ENCODE measurements at regions not wholly inside any gene's neighbourhood (a gene's known extent, or its start where the extent isn't known, plus 50 kb on each side); places are given as distances from the start of the nearest gene placed in this dataset.

DNA sequence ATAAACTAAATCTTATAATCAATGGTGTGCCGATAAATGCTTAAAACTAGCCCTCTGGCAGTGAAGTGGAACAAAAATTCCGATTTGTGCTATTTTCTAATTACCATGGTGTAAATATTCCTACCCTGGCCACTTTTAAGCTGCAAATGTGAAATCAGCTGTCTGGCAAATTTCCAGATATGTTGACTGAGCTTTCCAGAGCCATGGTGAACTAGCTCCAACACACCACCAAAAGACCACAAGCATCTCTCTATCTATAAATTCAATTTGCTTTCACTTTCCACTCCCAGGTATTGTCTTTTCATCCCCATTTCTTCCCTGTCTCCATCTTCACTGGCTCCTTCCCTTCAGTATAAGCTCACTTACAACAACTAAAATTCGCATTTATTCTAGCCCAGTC, 152.3 kb upstream of the RGS18 start:
- no peak for DNase-seq

DNA sequence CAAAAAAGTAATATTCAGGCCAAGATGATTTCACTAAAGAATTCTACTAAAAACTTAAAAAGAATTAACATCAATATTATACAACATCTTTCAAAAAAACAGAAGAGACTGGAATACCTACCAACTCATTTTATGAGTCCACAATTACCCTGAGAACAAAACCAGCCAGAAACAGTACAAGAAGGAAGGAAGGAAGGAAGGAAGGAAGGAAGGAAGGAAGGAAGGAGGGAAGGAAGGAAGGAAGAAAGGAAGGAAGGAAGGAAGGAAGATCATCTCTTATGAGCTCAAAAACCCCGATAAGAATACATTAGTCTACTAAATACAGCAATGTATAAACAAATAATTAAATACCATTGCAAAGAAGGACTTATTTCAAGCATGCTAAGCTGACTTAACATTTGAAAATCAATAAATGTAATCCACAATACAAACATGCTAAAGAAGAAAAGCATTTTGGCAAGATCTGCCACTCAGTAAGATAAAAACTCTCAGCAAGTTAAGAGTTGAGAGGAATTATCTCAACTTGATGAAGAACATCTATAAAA, 149.9 kb upstream of the RGS18 start:
- no peak for DNase-seq

DNA sequence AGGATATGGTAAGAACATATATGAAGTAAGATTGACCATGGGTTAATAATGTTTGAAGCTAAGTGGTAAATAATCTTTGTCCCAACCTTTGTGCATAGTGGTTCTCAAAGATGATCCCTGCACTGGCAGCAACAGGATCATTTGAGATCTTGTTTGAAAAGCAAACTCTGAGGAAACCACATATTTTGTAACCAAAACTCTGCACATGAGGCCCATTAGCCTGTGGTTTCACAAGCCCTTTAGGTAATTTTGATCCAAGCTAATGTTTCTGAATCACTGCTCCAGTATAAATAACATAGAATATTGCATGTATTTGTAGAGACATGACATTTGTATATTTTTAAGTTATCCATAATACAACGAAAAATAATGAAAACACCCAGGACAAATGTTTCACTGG, 147.9 kb upstream of the RGS18 start:
- no peak for DNase-seq

DNA sequence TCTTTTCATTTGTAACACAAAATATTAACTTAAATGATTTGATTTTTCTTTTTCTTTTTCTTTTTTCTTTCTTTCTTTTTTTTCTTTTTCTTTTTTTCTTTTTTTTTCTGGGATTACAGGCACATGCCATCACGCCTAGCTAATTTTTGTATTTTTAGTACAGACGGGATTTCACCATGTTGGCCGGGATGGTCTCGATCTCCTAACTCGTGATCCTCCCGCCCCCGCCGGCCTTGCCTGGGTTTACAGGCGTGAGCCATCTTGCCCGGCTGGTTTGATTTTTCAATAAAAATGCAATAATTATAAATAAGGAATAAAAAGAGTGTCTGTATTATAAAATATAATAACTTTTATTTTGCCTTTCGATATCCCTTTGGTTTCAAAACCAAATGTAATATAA, 146.7 kb upstream of the RGS18 start:
- DNase-seq: no peak

DNA sequence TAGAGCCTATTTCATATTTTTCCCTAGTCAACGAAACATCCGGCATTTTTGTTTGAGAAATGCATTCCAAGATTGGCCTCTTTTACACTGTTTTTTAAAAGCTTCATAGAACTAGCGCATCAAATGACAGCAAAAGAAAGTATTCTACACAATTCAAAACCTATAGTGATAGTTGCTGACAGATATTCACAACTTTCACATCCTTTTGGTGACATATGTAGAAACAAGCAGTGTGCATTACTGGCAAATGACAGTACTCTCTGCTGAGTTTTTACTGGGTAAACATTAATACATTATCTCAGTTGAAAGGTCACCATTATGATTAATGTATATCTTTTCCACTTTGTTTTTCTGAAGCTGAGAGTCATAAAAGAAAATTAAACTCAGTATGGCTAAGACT, 135.4 kb upstream of the RGS18 start:
- no peak for DNase-seq

DNA sequence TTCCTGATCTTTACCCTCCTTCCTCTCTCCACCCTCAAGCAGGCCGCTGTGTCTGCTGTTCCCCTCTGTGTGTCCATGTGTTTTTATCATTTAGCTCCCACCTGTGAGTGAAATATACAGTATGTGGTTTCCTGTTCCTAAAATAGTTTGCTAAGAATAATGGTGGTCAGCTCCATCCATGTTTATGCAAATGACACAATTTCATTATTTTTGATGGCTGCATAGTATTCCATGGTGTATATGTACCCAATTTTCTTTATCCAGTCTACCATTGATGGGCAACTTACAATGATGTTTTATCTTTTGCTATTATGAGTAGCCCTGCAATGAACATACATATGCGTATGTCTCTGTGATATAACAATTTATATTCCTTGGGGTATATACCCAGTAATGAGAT, 133.4 kb upstream of the RGS18 start:
- no peak for DNase-seq

DNA sequence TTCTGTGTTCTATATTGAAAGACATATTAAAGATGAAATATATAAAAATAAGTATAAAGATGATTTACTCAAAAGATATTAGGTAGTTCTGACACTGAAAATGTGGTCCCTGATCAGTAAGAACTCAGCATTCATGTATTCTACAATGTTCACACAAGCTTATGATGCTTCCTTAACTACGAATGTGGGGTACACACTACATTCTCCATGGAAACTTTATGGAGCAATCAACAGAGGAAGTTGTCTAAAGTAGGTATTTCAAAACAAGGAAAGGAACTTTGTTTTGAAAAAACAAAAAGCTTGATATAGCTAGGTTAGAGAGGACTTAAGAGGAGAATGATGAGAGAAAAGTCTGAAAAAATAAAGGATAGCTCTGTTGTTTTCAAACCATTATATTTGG, 119.7 kb upstream of the RGS18 start:
- DNase-seq: no peak

DNA sequence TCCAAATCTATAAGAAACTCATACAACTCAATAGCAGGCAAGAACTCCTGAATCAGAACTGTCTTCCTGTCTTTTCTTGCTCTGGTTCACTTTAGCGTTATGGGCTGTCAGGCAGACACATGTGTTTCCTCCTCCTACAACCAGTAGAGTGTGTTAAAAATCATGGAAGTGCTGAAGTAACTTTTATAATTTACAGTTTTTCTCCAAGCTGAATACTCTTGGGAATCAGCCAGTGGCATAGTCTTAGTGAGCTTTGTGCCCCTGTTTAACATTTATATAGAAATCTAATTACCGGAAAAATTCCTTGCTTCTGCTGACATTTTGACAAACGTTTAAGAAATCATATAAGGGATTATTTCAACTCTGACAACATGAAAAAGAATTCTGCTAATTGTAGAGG, 113.1 kb upstream of the RGS18 start:
- no peak for DNase-seq

DNA sequence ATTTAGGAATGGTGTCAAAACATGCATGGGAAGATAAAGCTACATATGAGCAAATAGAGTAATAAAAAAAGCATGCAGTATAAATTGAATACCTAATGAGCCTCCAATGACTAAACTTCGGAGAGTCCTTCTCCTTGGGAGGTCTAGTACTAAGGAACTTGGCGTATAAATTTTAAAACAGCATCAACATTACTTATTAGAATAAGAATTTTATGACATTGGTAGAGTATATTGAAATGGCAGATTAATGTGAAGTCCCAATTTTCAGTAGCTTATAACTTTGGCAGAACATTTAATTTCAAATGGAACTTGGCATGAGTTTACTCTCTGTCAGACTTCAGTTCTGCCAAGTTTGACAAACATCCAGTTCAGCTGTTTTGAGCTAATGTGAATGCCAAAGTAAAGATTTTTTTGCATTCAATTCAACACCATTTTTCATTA, 104.7 kb upstream of the RGS18 start:
- no peak for DNase-seq

DNA sequence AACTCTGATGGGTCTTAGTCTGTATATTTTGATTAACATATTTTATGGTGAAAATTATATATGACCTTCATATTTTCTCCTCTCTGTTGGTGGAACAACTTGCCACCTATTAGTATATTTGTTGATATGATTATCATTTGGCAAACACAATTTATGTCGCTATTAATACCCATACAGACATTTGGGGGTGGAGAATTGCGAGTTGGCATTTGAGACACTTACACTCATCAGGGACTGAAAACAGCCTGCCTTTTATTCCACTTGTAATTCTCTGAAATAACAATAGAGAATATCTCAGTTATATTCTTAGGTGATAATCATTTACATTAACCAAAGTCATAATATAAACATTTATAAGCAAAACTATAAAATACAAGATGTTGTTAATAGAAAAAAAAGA, 100.5 kb upstream of the RGS18 start:
- DNase-seq: no peak

DNA sequence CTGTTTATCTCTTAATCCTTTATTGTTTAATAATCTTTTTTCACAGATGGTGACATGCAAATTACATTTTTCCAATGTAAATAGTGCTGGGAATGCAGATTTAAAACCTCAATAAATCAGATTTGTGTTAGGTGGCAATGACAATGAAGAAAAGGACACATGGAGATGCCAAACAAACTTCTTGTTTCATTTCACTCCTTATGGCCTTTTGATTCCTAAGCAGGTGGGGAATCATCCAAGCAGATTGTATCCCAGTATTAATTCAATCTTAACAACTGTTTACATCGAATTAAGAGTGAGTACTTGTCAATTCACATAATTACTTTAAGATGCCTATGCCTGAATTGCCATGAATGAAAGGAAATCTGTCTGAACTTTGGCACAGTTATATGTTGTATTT, 98.9 kb upstream of the RGS18 start:
- no peak for DNase-seq

DNA sequence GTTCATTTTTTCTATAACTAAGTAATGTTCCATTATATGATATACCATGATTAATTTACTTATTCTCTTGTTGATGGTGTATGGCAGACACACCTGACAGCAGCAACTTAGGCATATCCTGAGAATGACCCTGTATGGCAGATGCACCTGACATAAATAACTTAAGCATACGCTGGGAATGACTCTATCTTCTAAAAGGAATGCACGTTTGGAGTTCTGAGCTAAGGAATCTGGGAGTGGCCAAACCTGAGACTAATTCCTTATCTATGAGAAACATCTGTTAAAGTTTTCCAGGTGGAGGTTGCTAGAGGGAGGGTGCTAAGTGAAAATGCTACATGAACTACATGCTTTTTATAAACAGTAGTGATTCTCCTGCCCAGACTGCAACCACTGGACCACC, 96.7 kb upstream of the RGS18 start:
- no peak for DNase-seq

DNA sequence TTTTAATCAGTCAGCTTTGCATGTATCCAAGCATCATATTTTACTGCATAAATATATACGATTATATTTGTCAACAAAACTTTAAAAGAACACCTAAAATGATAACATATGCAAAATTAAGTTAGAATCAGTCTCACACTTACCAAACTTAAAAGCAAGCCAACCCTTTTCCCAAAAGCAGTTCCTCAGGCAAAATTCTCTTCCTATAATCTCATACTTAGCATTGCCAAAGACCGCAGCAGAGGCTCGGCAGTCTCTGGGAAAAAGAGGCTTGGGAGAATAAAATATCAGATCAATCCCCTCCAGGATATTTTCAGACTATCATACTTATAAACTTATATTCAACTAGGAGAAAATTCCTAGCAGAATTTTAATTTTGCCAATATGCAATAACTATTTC, 93.2 kb upstream of the RGS18 start:
- no peak for DNase-seq

DNA sequence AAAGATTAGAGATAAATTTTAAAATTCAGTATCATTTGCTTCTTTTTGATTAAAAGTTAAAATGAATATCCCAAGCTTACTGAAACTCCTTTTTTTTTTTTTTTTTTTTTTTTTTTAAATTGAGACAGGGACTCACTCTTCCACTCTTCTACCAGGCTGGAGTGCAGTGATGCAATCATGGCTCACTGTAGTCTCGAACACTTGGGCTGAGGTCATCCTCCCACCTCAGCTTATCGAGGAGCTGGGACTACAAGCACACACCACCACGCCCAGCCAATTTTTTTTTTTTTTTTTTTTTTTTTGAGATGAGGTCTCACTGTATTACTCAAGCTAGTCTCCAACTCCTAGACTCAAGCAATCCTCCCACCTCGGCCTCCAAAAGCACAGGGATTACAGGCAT, 92.1 kb upstream of the RGS18 start:
- DNase-seq: no peak

DNA sequence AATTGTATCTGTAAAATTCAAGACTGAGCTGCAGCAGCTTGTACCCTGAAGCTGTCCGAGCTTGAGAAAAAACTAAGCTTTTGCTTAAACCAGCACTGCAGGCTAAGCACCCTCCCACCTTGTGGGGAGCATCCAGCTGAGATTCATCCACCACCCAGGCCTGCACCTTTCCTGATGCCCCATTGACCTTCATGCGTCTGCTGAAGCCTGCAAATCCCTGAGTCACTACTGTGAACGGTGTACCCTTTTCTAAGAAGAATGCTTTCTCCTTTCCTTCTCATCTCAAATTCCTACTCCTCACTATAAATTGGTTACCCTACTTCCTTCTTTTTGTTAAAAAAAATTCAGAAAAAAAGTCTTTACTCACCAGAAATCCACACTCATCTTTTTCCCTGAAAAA, 90.9 kb upstream of the RGS18 start:
- no peak for DNase-seq

DNA sequence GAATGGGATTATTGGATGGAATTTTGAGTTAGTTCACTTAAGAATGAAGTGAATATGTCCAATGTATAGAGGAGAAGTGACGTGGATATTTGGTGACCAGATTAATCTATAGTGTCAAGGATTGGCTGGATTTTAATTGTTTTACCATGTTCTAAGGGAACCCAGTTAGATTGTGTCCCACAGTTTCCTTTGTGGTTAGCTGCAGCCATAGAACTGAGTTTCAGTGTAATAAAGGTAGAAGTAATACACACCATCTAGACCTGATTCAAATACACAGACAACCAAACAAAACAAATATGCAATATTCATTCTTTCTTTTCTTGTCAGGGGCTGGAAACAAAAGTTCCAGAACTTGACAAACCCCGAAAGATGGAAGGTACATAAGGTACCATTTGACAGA, 88.0 kb upstream of the RGS18 start:
- no peak for DNase-seq

DNA sequence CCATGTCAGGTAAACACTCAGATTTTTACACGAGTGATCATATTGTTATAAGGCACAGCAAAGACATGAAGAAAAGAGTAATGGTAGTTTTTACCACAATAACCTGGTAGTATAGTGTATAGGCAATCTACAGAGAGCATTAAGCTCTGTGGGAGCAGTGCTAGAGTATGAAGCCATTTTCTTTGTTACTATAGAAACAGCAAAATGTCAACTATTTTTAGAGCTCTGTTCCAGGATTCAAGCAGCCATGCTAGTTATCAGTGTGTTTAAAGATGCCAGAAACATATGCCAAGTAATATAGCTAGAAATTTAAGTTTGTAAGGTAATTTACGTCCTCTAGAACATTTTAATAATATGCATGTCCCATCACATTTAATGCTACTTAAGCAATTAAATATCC, 77.6 kb upstream of the RGS18 start:
- no peak for DNase-seq

DNA sequence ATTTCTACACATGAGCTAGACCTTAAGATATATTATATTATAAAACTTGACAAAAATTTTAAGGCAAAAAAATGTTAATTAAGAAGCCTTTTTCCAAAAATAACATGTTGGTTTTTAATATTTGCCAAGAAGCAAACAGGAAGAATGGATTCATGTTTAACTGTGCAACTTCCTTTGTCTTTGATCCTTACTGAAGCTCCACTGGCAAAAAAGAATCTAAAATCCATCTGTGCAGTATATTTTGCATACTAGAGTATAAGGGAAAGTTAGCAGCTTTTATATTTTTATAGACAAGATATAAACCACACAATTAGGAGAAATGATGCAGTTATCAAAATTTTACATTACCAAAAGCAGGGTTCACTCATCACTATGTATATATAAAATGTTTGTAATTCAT, 76.9 kb upstream of the RGS18 start:
- no peak for DNase-seq

DNA sequence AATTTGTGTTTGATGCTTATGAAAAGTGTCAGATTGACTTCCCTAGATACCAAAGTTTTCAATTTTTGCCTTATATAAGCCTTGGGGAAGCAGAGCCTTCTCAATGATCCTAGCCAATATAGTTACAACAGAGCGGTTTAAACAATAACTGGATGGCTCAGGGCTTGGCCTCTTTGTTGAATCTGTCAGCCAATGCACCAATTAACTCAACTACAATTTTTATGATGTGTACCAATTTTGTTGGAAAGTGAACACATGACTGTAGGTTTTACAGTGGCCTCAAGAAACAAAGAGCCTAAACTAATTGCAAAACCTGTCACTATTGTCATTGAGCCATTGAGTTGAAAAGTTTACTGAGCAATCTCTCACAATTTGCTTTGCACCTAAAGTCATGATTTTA, 71.6 kb upstream of the RGS18 start:
- DNase-seq: no peak

DNA sequence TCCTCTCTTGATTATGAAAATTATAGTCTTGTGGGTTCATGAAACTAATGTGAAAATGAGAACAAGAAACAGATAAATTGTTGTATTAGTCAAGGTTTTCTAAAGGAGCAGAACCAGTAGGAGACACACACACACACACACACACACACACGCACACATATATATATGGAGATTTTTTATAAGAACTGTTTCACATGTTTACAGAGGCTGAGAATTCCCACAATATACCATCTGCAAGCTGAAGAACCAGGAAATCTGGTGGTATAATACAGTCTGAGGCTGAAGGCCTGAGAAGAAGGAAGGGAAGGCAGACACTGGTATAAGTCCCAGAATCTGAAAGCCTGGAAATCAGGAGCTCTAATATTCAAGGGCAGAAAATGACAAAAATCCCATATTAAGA, 70.9 kb upstream of the RGS18 start:
- DNase-seq: no peak

DNA sequence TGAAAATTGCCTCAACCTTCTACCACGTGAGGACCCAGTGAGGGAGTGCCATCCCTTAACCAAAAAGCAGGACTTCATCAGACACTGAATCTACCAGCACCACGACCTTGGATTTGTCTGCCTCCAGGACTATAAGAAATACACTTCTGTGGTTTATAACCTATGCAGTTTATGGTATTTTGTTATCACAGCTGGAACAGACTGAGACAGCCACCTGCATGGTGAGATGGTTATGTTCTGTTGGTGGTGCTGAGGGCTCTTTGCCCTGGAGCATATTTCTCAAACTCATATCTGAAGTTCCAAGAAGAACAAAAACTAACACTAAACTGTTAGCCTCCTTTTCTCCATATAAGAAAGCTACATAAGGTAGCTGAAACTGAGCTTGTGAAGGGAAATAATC, 69.8 kb upstream of the RGS18 start:
- DNase-seq: no peak

DNA sequence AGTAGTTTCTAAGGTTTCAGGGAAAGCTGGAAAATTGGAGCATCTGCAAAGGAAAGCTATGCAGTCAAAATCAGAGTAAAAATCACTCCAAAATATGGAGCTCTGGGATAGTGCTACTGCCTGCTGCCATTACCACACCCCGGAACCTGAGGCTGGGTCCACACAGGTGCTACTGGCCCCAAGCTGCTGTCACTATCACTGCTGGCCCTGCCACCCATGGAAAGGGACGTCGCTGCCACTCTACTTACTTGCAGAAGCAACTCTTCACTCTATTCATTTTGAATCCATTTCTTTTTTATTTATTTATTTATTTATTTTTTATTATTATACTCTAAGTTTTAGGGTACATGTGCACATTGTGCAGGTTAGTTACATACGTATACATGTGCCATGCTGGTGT, 60.3 kb upstream of the RGS18 start:
- DNase-seq: no peak

DNA sequence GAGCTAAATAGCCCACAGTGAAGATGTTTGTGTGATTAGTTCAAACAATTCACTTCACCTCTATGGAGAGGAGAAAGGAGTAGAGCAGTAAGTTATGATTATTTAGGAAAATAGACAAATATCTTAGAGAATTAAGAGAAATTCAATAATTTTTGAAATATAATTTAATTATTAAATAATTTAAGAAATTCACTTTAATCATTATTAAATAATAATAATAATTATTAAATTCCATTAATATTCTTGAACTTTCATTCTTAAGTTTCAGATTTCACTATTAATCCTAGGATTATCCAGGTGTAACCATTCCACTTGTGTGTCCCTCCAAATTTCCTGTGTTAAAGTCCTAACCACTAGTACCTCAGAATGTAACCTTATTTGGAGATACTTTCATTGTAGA, 58.9 kb upstream of the RGS18 start:
- DNase-seq: no peak

DNA sequence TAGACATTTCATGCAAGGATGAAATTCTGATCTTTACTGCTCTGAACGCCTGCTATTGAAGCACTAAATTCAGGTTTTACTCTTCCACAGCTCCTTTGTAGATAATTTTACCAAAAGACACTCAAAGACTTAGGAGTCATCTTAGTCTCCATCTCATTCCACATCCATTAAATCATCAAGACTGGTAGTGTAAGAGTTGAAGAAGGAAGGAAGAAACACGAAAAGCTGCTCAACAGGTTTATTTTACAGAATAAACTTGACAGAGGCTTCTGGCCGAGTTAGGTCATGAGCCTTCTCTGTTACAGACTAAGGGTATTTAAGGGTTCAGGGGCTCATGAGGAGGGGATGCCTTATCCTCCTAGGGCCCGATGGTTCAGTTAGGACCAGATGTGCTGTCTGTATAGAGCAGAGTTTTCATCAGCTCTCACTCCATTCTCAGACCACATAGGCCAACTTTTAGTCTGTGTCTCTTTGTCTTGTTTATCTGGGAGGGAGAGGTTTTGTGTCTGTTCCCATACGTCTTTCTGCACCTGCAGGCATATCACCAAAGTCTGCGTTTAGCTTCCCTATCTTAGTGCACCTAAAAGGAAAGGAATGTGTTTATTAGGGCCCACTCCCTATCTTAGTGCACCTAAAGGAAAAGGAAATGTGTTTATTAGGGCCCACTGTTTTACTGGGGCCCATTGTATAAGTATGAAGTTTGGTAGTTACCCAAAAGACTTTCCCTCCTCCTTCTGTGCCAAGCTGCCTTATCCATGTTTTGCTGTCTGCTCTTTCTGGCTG, 57.4 kb upstream of the RGS18 start:
- DNase-seq: no peak

DNA sequence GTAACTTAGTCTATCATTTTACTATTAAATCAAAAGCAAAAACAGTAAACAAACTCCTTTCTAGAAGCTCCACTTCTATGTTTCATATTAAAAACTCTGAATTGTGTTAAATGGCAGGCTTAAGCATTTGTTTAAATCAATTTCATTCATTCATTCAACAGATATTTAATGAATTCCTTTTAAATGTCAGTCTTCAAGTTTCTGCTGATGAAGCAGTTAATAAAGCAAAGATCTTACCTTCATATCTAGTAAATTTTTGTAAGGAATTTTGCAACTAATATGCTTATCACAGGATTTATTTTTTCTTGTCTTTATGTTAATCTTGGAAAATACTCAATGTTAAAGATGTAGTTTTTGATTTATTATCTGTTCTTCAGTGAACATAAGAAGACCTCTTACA, 54.1 kb upstream of the RGS18 start:
- DNase-seq: no peak
